Hematopoietic multipotent progenitor cell treated with erythropoietin and hydrocortisone succinate and interleukin-3 and kit ligand, for 15 days (in vitro differentiated cells): ENCODE measurements at regions not wholly inside any gene's neighbourhood (a gene's known extent, or its start where the extent isn't known, plus 50 kb on each side); places are given as distances from the start of the nearest gene placed in this dataset.
"Not testable (repeated sequence)": the region's sequence is repeated elsewhere in the genome, so short reads cannot be mapped to it uniquely, and the experiment has no call there.

Experiments
- DNase-seq: peaks from one replicate; pipeline ENCODE4 v3.0.0-alpha.2; 2015; ENCODE audit warnings: low spot score

DNA sequence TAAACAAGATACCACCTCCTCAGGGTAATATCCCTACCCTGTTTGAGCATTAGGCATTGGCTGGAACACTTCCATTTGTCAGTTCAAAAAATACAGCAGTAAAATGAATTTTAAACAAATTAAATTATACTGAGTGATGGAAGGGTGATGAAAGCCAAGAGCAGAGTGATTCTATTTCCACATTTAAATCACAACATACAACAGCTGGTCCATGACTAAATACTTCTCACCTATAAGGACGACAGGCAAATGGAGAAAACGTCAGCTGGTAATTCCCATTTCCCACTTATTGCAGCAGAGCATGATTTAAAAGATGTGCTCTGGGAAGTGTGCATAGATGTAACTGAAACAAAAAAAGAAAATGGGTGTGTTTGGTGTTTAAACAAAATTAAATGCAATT, 543.6 kb upstream of the DAB2 start:
- no peak for DNase-seq

DNA sequence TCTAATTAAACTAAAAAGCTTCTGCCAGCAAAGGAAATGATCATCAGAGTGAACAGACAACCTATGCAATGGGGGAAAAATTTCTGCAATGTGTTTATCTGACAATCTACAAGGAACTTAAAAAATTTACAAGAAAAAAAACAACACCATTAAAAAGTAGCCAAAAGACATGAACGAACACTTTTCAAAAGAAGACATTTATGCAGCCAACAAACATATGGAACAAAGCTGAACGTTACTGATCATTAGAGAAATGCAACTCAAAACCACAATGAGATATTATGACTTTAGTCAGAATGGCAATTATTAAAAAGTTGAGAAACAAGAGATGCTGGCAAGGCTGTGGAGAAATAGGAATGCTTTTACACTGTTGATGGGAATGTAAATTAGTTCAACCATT, 530.4 kb upstream of the DAB2 start:
- no peak for DNase-seq

DNA sequence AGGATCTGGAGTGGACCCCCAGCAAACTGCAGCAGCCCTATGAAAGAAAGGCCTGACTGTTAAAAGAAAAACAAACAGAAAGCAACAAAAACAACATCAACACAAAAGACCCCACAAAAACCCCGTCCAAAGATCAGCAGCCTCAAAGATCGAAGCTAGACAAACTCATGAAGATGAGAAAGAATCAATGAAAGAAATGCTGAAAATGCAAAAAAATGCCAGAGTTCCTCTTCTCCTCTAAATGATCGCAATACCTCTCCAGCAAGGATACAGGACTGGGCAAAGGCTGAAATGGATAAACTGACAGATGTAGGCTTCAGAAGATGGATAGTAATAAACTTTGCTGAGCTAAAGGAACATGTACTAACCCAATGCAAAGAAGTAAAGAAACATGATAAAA, 526.3 kb upstream of the DAB2 start:
- DNase-seq, result no peak

DNA sequence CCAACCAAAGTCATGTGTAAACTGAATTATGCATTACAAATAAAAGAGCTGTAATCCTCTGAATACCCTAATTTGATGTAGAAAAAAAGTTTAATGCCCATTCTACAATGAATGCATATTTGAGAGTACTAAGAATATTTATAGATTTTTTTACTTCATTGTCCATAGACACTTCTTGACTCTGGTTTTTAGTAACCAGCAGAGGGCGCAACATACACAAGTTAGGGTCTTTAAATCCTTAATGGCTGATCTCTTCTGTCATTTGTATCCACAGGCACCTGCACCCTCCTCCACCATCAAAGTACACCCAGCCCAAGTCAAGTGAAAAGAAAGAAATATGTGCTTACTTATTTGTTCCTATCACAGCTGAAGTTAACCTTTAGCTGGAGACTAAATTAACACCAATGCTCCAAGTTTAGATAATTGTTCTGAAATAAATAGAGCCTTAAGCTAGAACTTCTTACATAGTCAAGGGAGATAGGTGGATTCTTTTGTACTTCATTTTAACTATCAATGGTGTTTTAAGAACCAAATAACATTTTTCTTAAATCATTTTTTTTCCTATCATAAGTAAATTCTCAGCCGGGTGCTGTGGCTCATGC, 524.2 kb upstream of the DAB2 start:
- peak; percentile 52 for DNase-seq

DNA sequence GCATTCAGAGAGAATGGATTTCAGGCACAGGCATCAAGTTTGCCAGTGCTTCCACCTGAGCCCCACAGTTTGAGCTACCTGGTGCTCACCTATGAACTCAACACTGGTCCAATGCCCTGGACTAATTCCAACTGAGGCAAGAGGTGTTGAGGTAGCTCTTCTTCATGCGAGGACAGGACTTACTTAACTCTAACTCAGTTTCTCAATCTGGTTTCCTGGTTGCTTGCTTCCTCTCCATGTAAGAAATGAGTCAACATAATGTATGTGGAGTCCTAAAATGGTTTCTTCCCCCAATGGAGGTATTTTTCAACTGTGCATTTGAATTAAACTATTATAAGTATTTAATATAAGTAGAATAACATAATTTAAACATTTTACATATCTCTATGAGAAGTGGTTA, 523.6 kb upstream of the DAB2 start:
- no peak for DNase-seq

DNA sequence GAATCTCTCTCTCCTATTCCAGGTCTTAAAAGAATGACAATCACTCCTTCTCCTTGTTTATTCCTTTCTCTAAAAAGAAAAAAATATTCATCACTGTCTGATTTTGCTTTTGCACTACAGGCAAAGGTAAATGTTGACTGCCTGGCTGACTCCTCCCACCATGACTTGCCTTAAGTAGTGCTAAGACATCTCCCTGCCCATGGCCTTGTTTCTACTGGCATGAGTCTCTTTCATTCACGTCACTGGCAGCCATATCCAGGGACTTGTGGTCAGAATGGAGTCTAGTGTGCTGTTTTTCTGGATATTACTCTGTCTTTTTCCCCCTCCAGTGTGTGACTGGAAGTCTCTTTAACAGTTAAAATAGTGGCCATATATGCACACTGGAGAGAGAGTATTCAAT, 522.9 kb upstream of the DAB2 start:
- DNase-seq, result no peak

DNA sequence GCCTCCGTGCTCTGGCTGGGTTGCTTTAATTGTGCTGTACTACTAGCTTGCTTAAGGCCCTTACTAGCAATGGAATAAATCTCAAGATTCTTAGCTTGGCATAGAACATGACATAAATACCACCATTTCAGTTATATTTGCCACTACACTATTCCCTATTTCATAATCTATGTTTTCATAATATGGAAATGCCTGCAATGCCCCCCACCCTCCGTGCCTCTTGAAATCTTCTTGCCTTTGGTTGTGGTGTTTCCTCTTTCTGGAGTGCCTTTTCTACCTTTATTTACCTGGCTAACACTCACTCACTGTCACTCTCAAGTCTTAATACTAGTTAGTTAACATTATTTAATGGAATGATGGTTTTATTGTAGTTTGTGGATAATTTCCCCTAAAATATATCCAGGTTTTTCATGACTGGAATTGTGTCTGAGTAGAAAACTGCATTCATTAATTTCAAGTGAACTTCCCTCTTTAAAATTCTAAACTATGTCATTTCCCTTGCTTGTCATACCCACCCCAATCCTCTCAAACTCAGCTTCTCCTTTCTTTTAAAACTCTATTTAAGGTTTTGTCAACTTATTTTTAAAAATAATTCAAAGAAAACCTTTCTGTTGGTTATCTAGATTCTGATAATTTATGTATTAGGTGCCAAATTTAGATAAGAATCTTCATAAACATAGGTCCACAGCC, 521.7 kb upstream of the DAB2 start:
- no peak for DNase-seq

DNA sequence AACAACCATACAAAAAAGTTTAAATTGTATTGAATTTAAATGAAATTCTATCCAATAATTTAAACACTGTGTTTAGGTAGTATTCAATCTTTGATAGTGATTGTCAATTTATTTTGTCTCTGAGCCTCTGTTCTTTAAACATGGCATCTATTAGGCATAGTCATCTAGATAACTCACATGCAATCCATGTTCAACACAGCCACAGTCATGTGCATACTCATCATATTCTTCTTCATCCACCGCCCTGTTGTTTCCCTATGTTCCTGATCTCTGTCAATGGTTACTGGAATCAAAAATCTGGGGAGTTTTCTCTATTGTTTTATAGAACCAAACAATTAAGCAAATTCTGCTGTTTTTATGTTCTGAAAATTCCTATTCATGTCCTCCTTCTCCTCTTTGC, 521.1 kb upstream of the DAB2 start:
- no peak for DNase-seq

DNA sequence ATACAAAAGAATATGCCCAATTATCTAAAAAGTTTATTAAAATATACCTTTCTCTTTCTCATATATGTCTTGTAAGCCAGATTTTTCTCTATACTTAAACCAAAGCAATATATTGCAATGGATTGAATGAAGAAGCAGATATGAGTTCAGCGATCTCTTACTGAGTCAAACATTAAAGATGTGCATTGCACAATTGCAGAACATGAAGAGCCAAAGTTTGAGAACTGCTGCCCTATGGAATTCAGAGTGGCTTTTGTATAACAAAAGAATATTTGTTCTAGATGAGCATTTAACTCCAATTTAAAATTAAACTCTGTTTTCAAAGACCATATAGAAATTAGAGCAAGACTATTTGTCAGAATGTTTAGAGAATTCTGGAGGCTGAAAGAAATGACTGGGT, 519.0 kb upstream of the DAB2 start:
- DNase-seq, result no peak

DNA sequence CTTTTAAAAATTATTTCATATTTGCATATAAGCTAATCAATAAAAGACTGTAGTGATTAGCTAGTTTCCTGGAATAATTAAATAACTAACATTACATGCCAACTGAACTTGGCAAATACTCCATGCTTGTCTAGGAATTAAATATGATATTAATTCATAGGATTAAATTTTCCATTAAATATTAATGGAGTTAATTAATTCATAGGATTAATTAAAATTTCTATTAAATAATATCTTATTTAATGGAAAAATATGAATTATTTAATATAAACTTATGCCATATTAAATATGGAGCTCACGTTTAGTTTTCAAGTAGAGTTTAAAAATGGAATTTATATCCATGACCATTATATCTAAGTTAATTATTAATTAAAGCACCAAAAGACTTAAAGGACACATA, 517.8 kb upstream of the DAB2 start:
- no peak for DNase-seq

DNA sequence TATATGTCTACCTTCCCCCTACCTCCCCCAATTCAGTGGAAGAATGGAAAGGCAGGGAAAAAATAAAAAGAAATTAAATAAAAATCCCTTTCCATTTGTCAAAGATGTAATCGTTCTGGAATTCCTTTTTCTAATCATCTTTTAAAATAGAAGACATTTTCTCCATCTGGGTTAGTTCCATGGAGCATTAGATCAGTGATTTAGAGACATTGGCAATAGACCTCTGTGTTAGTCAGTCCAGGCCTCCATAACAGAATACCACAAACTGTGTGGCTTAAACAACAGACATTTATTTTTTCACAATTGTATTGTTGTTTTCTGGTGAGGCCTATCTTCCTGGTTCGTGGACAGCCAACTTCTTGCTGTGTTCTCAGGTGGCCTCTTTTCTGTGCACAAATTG, 516.6 kb upstream of the DAB2 start:
- no peak for DNase-seq

DNA sequence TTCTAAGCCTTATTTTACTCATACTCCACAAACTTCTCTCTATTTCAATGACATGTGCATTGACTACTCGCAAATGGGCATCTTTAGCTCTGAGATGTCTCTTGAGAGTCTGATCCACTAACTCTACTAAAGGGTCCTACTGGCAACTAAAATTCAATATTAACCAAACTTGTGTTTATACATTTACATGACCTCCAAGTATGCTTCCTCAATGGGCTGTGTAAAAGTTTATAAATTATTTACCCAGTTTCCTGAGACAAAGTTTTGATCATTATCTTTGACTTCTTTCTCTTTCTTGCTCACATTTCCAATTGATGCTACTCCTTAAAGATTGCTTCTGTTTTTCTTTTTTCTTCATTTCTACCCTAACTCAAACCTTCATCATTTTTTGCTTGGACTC, 510.1 kb upstream of the DAB2 start:
- no peak for DNase-seq

DNA sequence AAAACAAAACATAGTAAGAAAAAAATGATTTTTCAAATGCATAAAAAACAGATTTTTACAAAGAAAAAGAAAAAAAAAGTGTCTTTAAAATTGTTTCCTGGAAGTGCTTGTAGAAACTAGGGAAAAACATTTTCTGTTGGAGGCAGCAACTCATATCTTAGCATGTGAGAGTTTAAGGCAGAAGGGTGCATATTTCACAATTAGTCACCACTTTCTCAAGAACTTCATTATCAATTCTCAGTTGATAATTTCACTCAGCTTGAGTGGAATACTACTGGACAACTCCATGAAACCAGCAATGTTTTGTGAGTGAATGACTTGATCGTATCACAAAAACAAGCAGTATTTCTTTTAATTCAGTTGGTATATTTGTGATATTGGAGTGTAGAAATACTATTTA, 508.3 kb upstream of the DAB2 start:
- DNase-seq, result no peak

DNA sequence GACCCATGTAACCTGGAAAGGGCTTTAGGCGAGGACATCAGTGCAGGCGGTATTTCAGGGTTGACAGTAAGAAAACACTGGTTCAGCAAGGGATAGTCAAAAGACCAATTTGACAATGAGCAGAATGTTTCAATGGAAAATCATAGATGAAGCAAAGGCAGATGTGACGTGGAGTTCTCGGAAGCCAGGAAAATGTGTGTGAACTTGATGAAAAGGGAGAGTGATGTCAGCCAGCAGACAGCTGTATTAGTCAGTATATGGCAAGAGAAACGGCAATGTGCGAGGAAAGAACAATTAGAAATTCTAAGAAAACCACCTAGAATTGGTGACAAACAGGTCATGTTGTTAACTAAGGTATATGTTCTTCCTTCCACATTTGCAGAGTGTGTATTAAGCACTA, 503.9 kb upstream of the DAB2 start:
- DNase-seq, result no peak

DNA sequence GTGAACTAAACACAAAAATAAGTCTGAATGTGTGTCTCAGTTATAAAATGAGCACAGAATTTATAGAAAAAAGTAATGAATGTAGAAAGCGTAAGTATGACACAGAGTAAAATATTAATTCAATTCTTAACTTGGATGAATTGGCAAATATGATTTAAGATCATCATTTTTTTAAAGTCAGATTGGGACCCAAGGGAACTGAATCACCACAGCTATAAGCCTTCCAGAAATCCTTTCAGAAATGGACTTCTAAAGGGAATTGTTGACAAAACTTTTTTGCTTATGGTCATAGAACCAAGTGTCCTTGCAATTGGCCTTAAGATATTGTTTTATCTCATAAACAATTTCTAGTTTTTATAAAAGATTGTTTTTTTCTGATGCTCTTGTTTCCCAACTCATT, 495.1 kb upstream of the DAB2 start:
- DNase-seq, result no peak

DNA sequence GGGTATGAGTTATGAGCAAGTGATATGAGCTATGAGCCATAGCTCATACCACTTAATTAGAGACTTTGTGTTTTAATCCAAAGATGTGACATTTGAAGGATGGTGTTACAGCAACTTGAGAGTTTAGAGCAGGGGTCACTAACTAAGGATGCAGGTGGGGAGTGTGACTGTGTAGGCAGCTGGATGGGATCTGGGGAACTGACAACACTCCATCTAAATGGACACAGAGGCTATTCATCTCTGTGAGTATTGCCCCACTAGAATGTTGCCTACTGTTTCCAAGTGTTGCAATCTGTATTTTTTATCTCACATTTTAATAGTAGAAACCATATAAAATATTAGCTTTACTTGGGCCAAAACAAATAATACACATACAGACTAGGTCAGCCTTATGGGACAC, 488.1 kb upstream of the DAB2 start:
- DNase-seq, result no peak

DNA sequence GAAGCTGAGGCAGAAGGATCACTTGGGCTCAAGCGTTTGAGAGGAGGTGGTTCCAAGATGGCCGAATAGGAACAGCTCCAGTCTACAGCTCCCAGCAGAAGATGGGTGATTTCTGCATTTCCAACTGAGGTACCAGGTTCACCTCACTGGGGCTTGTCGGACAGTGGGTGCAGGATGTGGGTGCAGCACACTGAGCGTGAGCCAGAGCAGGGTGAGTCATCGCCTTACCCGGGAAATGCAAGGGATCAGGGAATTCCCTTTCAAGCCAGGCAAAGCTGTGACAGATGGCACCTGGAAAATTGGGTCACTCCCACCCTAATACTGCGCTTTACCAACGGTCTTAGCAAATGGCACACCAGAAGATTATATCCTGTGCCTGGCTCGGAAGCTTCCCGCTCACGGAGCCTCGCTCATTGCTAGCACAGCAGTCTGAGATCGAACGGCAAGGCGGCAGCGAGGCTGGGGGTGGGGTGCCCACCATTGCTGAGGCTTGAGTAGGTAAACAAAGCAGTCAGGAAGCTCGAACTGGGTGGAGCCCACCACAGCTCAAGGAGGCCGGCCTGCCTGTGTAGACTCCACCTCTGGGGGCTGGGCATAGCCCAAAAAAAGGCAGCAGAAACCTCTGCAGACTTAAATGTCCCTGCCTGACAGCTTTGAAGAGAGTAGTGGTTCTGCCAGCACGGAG, 482.6 kb upstream of the DAB2 start:
- not testable (repeated sequence) for DNase-seq

DNA sequence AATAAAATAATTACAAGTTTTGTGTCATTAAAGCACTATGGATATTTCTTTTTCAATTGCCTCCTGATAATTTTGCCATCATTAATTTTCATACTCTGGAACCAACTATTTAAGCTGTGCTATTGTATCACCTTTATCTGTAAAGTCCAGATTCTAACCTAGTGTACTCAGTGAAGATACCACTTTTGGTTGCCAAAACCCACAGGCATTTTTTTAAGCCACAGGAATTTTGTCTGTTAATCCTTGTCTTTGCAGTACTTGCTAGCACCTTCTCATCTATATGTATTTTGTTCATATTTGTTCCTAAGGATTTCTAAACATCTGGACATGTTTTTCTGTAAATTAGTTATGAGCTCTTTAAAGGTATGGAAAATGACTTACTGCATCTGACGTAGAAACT, 481.4 kb upstream of the DAB2 start:
- no peak for DNase-seq

DNA sequence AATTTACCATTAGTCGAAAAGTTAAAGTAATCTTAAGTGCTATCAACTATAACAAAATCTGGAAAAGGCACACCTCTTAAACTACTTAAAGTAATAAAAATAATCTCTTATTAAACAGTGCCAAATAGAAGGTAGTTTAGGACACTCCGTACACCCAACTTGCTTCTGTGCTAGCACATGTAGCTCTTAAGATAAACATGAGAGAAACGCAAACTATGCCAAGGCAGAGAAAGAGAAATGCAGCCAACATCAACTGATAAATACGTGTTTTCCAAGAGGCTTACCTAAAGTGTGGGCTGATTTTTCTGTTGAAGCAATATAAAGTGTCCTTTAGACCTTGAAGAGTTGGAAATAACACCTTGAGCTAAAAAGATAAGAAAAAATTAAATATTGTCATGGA, 480.6 kb upstream of the DAB2 start:
- DNase-seq, result no peak

DNA sequence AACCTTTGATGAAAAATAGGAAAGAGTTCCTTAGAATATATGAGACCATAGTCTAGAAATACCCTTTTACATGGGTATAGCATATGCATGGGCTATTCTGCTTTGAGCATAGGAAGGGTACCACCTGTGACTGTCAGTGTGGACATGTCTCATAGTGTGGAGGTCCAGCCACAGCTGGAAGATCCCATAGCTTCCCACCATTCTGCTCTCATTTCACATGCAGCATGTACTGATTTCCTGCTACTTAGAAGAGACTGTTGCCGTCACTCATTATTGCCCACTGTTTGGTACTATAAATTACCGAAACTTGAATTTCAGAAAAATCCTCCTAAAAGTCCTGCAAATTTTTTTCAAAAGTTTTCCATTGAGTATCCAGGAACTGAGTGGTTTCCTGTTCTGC, 477.8 kb upstream of the DAB2 start:
- no peak for DNase-seq

DNA sequence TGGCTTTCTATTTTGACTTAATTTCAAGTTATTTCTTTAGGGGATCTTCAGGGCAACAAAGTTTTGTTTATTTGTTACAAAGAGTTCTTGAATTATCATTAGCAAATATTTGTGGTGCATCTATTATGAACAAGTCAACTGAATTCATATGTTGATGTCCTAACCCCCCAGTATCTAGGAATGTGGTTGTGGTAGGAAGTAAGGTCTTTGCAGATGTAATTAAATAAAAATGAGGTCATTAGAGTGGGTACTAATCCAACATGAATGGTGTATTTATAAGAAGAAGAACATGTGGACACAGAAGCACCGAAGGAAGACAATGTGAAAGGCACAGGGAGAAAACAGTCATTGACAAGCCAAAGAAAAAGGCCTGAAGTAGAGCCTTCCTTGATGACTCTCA, 474.0 kb upstream of the DAB2 start:
- no peak for DNase-seq

DNA sequence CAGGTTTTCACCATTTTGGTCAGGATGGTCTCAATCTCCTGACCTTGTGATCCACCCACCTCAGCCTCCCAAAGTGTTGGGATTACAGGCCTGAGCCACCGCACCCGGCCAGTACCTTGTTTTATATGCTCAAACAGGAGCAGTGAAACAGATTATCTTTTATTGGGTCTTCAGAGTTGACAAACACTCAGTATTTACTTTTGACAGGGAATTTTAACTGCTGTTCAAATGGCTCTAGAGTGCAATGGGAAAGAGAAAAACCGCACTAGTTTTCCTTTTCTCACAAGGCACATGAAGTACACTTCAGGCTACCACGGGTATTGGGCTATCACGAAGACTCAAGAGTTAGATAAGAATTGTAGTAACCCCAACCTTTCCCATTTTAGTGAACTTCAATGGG, 471.9 kb upstream of the DAB2 start:
- no peak for DNase-seq

DNA sequence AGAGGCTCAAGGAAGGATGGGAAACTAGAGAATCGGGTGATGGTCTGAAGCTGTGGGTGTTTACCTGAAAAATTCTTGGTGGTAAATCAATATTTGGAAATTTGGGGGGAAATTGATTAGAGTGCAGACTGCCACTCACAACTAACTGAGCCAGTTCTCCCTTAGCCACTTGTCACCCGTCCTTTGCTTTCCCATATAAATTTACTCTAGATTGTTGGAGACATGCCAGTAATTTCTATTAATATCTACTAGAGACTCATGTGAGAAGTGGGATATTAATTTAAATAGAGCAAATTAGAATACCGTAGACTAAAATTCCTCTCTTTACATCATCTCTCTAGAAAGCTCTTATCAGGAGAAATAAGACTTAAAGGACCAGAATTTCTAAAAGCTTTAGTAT, 471.3 kb upstream of the DAB2 start:
- DNase-seq, result no peak

DNA sequence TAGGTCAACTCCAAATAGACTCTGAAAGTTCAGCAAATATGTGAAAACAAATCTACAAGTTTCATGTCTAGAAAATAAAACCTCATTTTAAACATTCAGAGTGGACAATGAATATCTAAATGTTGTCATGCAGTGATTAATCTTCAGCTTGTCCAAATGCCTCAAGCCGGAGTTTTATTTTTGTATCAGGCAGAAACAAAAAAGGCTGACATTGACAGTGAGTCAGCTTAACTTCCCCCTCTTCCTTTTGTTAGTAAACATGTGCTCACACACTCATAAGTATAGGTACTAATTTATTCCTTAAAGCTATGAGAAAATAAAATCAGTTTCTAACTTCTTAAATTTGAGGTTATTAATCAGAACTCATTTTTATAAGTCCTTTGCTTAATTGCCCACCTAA, 467.9 kb upstream of the DAB2 start:
- DNase-seq, result no peak
